GM19467 (cell line): ENCODE measurements at regions not wholly inside any gene's neighbourhood (a gene's known extent, or its start where the extent isn't known, plus 50 kb on each side); places are given as distances from the start of the nearest gene placed in this dataset.

Experiments used
- ATAC-seq: cut with Tn5 transposase; IDR thresholded peaks from one replicate; pipeline ENCODE4 v1.9.1; 2021; ENCODE audit warnings: mild to moderate bottlenecking, moderate library complexity; ENCODE audit not compliant: unreplicated experiment

DNA sequence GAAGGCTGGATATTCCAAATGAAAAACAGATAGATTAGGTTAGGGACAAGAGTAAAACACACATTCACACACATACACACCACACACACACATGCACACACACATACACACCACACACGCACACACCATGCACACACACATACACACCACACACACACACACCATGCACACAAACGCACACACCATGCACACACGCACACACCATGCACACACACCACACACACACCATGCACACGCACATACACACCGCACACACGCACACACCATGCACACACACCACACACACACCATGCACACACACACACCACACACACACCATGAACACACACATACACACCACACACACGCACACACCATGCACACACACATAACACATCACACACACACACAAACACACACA, 203.7 kb upstream of the ZFHX3 start:
- no peak for ATAC-seq

DNA sequence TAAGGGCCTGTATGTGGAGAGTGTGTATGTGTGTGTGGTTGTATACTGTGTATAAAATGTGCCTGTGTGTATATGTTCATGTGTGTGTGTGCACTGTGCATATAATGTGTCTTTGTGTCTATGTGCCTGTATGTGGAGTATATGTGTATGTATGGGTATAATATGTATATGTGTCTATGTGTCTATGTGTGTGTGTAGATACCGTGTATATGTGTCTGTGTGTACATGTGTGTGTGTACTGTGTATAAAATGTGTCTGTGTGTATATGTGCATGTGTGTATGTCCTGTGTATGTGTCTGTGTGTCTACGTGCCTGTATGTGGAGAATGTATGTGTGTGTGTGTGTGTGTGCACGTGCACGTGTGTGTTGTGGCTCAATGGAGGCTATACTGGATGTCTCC, 200.4 kb upstream of the ZFHX3 start:
- ATAC-seq = no peak

DNA sequence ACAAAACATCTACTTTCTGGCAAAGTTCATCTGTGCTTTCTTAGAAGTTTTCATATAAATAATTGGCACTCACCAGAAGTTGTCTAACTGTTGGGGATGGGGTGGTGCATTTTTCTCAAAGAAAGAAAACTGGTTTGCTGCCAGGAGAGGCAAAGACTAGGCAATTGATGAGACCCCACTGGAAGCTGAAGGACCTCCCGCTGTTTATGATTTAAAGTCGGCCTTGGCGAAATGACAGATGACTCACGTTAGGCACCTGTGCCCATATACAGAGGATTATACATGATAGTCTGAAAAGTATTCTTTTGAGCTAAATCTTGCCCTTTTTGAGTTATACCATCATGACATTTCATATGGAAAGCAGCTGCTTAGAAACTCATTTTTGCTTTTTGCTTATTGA, 193.0 kb upstream of the ZFHX3 start:
- ATAC-seq = no peak

DNA sequence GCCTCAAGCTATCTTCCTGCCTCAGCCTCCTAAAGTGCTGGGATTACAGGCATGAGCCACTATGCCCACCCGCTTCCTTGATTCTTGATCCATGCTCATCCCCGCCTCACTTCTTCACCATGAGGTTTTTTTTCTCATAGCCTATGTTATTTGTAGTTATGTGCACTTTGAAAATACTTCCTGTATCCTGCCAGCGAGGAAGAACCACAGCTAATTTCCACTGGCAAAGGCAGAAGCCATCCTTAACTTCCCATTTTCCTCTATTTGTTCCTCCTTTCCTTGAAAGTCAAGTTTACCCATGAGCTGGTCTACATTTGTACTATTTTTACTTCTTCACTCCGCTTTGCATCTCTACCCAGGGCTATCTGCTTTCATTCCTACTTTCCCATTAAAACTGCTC, 189.7 kb upstream of the ZFHX3 start:
- no peak for ATAC-seq

DNA sequence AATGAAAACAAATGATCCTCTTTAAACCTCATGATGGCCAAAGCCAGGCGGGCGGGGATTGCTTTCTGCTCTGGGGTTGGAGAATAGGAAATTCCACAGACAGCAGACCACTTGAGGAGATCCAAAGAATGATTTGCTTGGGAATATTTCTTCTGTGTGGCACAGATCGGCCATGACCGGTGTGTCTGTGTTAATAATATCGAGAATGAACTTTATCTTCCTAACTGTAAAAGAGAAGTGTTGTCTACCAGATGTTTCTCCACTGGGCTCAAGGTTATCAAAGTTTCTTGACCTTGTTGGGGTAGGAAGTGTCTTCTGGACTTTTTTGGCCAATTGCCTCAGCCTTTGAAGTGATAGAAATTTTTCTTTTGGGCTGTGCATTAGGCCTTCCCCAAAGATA, 186.6 kb upstream of the ZFHX3 start:
- no peak for ATAC-seq

DNA sequence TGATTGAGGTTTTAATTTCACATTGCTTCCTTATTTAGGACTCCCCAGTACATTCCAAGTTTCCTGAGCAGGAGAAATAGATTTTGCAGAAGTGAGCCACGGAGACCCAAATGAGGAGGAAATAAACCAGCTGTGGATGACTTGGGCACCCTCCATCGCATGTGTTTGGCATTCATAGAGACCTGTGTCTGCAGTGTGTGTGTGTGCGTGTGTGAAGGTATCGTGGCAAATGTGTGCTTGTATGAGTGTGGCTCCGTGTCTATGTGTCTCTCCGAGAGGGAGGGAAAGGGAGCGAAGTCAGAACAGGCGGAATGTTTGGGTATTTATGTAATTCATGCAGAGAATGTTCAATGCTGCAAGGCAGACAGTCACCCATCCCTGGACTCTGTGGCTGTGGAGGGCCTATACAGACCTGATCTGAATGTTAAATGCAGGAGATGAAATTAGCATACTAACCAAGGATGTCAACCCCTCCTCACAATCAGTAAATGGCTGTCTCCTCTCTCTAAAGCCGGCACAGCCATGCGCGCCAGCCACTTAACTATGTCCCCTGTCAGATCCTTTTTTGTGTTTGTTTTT, 186.0 kb upstream of the ZFHX3 start:
- ATAC-seq = no peak

DNA sequence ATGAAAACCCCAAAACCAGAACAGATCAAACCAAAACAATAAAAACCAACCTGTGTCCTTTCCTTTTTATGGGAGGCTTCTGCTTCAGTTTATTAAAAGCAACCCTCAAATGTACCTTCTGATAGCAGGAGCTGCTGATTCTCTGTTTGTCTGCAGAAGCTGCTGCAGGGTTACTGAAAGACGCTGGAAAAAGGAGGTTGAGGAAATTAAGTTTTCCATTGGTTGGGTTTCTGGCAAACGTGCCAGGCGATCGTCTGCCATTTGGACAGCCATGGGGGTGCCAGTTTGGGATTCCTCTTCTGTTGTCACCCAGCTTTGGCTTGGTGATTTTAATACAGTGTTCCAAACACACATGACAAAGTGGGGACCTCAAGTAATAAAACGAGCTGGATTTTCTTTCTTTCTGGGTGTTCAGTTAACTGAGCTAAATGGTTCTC, 185.4 kb upstream of the ZFHX3 start:
- ATAC-seq = no peak

DNA sequence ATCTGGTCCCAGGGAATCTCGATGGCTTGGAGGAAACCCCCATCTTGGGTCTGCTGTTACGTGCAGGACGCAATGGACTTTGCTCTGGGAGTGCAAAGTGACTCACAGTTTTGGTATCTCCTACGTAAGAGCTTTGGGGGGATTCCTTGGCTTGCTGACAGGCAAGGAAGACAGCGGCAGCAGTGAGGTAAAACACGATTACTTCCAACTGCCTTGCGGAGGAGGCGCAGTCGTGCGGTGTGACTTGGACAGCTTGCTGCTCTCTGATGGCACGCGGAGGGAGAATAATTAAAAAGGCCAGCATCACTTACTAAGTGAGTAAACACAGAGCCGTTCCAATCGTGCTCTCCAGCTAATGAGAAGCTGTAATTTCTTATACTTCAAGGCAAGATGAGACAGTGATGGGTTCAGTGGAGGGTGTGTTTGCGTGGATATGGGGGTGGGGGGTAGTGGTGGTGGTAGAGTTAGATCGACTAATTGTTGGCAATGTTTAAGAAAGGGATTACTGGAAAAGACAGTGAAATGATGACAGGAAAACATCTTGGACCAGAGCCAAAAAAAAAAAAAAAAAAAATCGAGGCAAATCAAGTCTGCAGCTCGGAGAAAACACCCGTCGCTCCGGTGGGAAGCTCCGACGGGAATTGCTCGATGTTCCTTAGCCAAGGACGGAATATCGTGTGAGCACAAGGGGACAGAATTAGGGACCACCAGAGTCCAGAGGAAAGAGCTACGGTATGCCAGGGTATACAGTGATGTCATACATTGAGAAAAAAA, 184.8 kb upstream of the ZFHX3 start:
- ATAC-seq = no peak

DNA sequence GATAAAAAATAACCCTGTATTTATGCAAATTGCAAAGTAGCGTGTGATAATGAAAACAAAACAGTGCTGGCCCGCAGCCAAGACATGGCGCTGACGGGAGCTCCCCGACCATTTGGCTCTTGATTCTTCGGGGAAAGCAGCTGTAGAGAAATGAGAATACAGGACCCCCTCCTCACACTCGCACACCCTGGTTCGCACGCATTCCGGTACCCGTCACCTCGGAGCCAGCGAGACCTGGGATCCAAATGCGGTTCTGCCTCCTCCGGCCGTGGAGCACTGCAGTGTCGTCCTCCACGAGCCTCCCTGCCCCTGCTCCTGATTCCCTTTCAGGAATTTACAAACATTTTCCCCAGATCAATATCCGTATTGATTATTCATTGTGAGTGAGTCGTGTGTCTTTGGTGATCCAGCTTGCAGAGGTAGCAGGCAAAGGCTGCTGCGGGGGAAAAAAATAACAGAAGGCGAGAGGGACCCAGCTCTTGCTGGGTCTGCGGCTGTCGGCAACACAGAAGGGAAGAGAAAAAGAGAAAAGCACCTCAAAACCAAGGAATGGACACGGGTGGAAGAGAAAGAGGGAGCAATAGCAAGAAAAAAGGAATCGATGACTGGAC, 184.1 kb upstream of the ZFHX3 start:
- no peak for ATAC-seq

DNA sequence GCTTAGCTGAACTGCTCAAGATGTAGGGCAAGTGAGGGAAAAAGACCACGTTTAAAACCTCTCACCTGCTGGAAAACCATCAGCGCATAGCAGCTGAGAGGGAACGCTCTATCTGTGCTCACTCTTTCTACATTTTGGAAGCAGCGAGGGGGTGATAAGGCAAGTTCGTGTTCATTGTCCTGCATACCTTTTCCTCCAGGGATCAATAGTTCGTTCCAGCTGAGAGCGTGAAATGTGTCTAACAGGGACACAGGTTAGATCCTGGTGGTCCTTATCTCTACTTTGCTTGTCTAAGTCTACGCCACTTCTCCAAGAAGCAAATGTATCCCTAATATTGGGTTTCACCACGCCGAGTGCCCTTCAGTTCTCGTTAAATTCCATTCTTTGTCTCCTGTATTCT, 183.5 kb upstream of the ZFHX3 start:
- ATAC-seq = no peak

DNA sequence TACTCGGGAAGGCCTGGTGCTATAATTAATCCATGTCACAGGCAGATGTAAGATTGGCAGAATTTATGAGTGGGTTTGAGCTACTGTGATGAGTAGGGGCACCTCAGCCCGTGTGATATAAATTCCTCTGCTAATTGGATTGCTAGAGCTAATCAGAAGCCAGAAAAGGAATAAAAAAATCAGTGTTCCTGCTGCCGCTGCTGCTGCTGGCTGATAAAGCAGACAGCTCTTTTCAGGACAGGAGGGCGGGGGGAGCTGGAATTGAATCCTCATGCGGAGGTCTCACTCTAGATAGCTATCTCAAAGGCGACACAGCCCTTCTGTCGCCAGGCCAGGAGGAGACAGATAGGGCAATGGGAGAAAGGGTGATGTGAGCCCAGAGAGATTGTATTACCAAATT, 182.7 kb upstream of the ZFHX3 start:
- ATAC-seq = no peak

DNA sequence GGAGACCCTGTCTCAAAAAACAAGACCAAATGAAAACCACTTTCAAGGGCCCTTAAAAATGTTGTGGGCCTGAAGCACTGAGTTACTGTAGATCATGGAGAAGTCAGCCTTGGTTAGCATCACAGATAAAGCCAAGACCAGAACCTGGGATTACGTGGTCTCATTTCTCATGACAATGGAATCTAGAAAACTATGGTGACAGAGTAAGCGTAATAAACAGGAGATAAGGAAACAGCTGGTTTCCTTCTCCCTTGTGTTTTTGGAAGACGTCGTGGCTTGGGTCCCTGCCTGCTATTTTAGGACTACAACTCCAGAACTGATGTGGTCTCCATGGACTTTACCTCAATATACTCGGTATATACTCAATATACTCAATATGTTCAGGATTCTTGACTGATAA, 180.7 kb upstream of the ZFHX3 start:
- ATAC-seq = no peak

DNA sequence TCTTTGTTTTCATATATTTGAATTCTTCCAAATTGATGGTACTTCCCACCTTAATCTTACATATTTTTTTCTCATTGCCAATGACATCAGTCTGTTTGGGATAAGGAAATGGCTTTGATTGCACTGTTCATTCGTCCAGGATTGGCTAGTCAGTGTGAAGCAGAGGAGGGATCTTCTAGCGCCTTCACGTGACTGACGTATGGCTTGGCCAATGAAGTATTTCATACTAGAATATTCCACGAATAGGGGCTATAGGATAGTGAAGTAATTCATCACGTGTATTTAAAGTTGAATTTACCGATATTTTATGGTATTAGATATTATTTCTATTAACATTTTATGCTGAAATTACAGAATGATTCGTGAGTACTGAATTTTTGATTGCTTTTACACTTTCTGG, 178.7 kb upstream of the ZFHX3 start:
- no peak for ATAC-seq

DNA sequence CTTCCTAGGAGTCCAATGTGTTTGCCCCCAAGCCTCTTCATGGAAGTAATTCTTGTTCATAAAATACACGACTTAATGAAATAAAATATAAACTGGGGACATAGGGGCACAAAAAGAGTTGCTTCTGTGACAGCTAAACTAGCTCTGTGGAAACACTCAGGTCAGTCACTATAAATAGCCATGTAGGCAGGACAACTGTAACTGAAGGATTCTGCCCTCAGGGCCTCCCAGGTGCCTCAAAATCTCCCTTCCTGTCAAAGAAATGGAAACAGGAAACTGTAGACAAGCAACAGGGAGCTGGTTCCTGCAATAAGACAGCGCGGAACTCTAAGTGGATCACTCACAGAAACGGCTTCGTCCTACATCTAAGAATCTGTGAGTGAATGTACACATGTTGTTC, 178.1 kb upstream of the ZFHX3 start:
- ATAC-seq = no peak

DNA sequence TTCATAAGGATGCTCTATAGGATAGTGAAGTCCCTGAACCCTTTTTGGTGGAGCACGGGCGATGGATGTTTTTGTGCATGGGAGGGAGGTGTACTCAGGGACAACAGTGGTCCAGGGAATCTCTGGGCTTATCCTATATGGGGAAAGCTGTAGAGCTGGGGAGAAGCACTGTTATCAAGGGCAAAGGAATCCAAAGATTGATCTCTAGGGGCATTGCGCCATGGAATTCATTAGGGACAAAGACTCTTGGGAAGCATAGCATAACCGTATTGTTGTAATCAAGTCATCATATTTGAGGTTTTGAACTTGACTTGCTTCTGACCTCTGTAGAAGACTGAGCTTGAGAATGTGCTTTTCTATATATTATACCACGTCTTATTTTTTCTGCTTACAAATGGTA, 172.9 kb upstream of the ZFHX3 start:
- ATAC-seq = no peak

DNA sequence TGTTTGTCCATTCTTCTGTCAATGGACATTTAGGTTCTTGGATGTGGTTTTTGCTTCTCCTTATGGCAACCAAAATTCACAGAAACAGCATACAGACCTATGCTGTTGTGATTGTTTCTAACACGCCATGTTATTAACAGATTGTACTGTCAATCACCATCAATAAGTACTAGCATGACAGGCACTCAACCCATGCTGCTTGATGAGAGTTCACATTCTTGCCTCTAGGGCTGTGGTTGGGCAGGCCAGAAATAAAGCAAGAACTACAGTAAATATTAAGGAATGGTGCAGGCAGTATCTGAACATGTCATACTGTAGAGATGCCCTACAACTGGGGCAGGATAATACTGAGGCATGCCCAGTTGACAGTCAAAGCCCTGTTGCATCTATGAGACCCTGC, 171.2 kb upstream of the ZFHX3 start:
- ATAC-seq = no peak

DNA sequence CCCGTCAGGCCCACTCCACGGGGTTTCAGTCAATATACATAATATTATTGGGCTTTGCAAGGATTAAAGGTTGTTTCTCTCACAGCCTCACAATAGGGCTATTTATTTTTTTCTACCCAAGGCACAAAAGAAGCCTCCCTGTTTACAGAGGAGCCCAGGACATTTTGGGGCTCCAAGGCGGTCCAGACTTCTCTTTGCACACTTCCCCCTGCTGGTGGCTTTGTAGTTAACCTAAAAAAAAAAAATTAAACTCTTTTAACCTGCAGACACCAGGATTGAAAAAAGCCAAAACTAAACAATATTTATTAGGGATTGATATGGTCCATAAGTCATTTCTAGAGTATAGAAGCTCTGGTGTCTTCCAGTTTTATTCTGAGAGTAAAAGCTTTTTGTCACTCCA, 169.7 kb upstream of the ZFHX3 start:
- no peak for ATAC-seq

DNA sequence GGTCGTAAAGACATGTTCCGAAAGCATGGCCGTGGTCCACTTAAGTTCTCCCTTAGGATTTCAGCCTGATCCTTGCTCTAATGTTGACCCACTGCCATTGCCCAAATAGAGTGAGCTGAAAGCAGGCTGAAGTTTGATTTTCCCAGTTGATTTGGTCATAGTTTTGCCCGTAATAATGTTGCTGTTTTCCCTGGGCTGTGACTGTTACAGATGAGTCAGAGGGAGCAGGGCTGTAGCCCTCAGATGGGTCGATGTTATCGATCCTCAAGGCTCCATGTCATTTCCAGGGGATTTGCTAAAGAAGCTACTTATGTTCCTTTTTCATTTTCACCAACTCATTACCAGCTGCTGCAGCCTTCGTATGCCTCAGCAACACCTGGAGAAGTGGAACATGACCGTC, 169.0 kb upstream of the ZFHX3 start:
- no peak for ATAC-seq

DNA sequence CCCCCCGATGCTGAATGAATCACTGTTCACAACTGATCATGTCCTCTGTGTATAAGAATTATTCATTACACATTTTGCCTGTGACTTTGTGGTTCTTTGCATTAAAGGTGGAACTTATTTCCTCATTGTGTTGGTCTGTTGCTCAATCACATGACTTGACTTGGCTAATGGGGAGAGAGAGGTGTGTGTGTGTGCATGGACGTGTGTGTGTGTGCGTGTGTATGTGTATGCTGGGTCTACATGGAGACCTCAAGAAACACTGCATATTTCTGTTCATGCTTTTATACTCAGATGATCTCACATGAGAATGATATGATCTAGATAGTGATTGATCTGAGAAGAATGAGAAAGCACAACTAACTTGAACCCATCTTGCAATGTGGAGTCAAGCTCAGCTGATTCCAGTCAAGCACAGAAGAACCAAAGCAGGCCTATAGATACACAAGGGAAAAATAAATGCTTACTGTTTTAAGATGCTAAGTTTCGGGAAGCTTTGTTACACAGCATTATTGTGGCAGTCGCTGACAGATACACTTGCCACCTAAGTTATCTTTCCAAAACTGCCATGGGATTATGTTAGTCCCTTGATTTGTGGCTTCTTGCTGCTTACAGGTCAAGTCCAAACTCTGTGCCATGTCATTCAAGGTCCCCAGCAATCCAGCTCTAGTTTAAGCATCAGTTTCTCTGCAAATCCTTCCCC, 167.9 kb upstream of the ZFHX3 start:
- ATAC-seq = no peak

DNA sequence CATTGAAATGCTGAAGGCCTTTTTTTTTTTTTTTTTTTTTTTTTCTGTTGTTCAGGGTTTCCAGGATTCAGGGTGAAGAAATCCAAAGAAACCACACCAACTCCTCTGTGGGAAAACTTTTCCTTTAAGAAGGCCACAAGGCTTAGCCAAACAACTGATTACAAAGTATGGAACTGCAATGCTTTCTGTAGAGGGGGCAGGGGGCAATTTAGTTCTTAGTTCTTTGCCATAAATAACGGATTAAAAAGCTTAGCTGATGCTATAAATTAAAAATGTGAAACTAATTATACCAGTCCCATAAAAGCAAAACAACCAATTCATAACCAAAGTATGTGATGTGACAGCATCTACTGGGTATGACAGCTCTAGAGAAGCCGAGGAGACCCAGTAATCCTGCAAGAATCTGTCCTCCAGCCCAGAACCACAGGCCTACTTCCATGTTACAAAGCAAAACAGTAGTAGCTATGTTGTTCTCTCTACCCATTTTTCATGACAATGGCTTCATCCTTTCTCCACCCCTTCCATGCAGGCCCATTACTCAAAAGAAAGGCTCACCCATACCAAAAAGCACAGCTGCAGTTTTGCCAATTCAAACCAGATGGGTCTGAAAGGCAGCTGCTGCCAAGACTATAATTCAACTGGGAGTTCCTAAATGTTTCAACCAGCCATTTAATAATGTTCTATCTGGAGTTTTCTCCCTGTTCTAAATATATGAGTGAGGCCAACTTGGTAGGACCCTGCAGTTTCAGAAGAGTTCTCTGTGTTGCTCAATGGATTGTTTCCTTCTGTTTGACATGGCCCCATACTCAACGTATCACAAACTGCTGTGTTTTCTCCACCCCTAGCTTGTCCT, 167.1 kb upstream of the ZFHX3 start:
- ATAC-seq = no peak
